Tongue (tissue), 1 donor: ENCODE measurements at regions not wholly inside any gene's neighbourhood (a gene's known extent, or its start where the extent isn't known, plus 50 kb on each side); places are given as distances from the start of the nearest gene placed in this dataset.
"Not testable (repeated sequence)": the region's sequence is repeated elsewhere in the genome, so short reads cannot be mapped to it uniquely, and the experiment has no call there.

Experiments used
- DNase-seq: peaks from one replicate; pipeline ENCODE4 v3.0.0-alpha.2; 2015

DNA sequence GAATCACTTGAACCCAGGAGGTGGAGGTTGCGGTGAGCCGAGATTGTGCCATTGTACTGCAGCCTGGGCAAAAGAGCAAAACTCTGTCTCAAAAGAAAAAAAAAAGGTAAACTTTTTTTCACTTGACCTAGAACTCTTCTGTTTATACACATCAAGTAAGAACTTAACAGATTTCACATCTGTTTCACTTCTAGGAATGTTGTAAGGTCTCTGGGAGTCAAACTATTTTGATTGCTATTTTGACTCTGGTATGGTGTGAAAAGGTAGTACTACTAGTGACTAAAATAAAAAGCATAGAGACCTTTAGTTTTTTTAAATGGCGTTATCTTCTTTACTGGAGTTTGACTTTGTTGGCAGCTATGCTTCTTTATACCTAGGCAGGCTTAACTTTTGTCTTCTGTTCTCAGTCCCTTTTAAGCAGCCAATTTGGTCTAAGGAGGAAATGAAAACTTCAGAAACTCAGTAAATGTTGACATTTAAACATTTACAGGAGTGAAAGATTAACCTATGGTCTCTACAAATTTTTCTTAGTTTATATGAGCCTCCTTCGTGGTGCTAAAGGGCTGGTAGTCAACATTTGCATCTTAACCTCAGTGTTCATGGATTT, 84.7 kb downstream of the METTL2B start:
- not testable (repeated sequence) for DNase-seq

DNA sequence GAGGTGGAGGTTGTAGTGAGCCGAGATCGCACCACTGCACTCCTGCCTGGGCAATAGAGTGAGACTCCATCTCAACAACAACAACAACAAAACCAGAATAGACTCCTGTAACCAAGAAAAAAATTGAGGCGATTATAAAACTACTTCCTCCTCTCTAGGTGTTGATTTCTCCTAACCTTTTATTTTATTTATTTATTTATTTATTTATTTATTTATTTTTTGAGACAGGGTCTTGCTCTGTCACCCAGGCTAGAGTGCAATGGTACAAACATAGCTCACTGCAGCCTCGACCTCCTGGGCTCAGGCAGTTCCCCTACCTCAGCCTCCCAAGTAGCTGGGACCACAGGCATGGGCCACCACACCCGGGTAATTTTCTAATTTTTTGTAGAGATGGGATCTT, 86.2 kb downstream of the METTL2B start:
- not testable (repeated sequence) for DNase-seq

GRCh38 chr7:128564123-128564700, 87.7 kb downstream of the METTL2B start:
- not testable (repeated sequence) for DNase-seq

- DNase-seq = not testable (repeated sequence)
Observed at GRCh38 chr7:128564932-128565864, 88.7 kb downstream of the METTL2B start.

GRCh38 chr7:128575277-128575676, 96.8 kb upstream of the GARIN1A start:
- DNase-seq = not testable (repeated sequence)

- not testable (repeated sequence) for DNase-seq
Observed at GRCh38 chr7:128576953-128577352, 95.1 kb upstream of the GARIN1A start.

GRCh38 chr7:128579843-128580242, 92.2 kb upstream of the GARIN1A start:
- DNase-seq = not testable (repeated sequence)

GRCh38 chr7:128581100-128581499, 91.0 kb upstream of the GARIN1A start:
- not testable (repeated sequence) for DNase-seq

DNA sequence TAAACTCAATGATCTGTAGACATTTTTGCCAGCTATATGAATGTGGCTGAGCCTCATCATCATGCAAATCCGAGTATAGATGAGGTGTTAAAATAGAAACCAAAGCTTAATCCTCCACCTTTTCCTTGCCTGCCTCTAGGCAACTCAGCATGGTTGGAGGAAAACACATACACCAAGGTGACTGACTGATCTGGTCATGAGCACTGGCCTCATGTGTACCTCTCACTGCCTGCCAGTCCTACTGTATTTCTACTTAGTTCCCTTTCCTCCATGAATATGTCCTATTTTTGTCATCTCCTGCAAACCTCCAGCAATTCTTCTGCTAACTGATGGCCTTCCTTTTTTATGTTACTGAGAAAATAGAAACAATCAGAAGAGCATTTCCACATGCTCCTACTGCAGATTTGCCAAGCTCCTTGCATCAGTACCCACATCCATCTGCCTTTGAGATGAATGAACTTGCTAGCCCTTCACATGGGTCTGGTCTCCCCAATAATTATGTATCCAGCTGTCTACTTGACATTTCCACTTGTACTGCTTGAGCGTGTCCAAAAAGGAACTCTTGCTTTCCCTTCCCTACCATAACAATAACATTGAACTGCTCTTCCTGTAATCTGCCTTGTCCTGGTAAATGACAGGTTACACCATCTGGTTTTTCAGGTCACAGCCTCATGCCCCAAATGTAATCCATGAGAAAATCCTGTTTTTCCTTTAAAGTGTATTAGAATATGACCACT, 90.1 kb upstream of the GARIN1A start:
- not testable (repeated sequence) for DNase-seq

DNA sequence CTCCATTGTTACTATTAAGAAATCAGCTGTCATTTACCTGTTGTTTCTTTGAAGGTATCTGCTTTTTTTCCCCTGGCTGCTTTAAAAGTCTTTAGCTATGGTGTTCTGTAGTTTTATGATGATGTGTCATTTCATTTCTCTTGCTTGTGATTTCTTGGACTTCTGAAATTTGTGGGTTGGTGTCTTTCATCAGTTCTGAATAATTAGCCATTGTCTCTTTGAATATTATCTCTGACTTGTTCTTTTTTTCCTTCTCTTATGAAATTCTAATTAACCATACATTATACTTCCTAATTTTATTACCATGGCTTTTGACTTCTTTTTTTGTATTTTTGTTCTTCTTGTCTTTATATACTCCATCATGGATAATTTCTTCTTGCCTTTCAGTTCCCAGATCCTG, 85.4 kb upstream of the GARIN1A start:
- not testable (repeated sequence) for DNase-seq

GRCh38 chr7:128591705-128592104, 80.4 kb upstream of the GARIN1A start:
- DNase-seq = peak; percentile 12

GRCh38 chr7:128592209-128592608, 79.9 kb upstream of the GARIN1A start:
- DNase-seq = not testable (repeated sequence)

DNA sequence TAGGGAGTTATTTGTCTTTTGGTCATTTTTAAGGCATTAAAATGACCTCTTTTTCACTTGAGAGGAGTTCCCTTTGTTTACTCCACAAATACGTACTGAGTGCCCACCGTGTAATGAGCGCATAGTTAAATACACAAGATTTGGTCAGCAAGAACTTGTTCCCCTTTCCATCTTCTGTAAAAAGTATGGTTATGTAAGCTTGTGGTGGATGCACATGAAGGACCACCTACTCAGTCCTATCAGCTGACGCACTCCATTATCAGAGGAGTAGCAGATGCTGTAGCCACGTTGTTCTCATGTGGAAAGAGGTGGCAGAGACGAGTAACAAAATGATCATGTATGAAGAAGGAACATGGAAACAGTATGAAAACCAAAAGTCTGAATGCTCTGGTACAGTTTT, 78.0 kb upstream of the GARIN1A start:
- DNase-seq = not testable (repeated sequence)

GRCh38 chr7:128596336-128597128, 75.6 kb upstream of the GARIN1A start:
- not testable (repeated sequence) for DNase-seq

DNA sequence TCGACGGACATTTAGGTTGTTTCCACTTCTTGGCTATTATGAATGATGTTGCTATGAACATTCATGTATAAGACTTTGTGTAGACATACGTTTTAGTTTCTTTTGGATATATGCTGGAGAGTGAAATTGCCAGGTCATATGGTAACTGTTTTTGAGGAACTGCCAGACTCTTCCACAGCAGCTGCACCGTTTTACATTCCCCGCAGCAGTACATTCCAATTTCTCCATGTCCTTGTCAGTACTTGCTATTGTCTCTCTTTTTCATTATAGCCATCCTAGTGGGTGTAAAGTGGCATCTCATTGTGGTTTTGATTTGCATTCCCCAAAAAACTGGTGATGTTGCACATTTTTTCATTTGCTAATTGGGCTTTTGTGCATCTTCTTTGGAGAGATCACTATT, 73.1 kb upstream of the GARIN1A start:
- peak; percentile 8 for DNase-seq

DNA sequence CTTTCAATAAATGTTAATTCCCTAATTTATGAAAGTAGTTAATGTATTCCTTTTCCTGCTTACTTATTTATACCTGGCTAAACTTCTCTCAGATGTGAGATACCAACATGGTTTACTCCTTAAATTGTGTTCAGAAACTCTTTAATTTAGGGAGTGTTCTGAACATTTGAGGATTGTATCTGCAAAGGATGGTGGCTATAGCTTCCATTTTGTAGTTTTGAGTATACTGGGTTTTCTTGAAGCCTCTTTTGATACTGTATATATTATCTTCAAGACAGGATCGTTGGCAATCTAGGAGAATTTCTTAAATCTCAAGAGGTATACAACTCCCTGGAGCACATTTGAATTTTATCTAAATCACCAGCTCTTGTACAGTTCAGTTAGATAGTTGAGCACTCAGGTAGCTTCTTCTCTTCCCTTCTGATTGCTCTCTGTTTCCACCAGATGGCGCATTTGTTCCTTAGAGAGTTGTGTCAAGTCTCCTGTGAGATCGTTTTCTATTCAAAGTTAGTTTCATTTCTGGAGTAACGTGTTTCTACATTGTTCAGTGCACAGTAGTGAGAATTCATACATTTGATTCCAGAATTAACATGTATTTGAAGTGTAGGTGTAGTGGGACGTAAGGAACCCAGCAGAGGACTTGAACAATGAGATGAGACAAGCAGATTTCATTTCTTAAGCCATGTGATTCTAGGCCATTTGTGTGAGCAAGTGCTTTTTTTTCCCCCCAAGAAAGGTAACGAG, 63.2 kb upstream of the GARIN1A start:
- DNase-seq = peak; percentile 73

- DNase-seq = not testable (repeated sequence)
Observed at GRCh38 chr7:128613366-128613765, 58.7 kb upstream of the GARIN1A start.

- DNase-seq = not testable (repeated sequence)
Observed at GRCh38 chr7:128614812-128615211, 57.3 kb upstream of the GARIN1A start.

DNA sequence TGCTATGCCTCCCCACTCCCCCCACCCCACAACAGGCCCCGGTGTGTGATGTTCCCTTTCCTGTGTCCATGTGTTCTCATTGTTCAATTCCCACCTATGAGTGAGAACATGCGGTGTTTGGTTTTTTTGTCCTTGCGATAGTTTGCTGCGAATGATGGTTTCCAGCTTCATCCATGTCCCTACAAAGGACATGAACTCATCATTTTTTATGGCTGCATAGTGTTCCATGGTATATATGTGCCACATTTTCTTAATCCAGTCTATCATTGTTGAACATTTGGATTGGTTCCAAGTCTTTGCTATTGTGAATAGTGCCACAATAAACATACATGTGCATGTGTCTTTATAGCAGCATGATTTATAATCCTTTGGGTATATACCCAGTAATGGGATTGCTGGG, 55.3 kb upstream of the GARIN1A start:
- not testable (repeated sequence) for DNase-seq
